Tibial nerve (tissue), 4 donors: ENCODE measurements at regions not wholly inside any gene's neighbourhood (a gene's known extent, or its start where the extent isn't known, plus 50 kb on each side); places are given as distances from the start of the nearest gene placed in this dataset.

Source experiments
- DNase-seq, 2 donors: peaks; one replicate each; pipeline ENCODE4 v3.0.0-alpha.2; 2019; ENCODE audit warnings: low spot score in 2 of 2
- H3K27ac ChIP-seq, 4 donors: fragments of 200-600 bp; sonication (generic) in 3 of 4; one replicate each; pipeline ENCODE4 v1.5.1; 2017 to 2019; ENCODE audit warnings: mild to moderate bottlenecking in 1 of 4
- H3K27me3 ChIP-seq, 2 donors: fragments of 200-600 bp; sonication (generic) in 1 of 2; one replicate each; pipeline versions ENCODE4 v1.5.1 to v1.6.0; 2017 to 2019
- H3K36me3 ChIP-seq, 3 donors: fragments of 200-600 bp; sonication (generic); one replicate each; pipeline ENCODE4 v1.5.1; 2018 to 2019
- H3K4me1 ChIP-seq, 4 donors: fragments of 200-600 bp; sonication (generic) in 3 of 4; one replicate each; pipeline ENCODE4 v1.5.1; 2017 to 2019
- H3K4me3 ChIP-seq, 4 donors: fragments of 200-600 bp; sonication (generic) in 3 of 4; one replicate each; pipeline ENCODE4 v1.5.1; 2017 to 2019; ENCODE audit warnings: mild to moderate bottlenecking in 1 of 4, moderate library complexity in 1 of 4
- H3K9me3 ChIP-seq, 4 donors: fragments of 200-600 bp; sonication (generic) in 3 of 4; one replicate each; pipeline ENCODE4 v1.5.1; 2017 to 2019
- EP300 ChIP-seq, 2 donors: sonication (generic); formaldehyde crosslinking; IDR thresholded peaks; one replicate each; pipeline ENCODE4 v1.6.1; 2017; ENCODE audit warnings: antibody characterized with exemption in 2 of 2, mild to moderate bottlenecking in 1 of 2
- POLR2A ChIP-seq, 2 donors: fragments of 450-650 bp; IDR thresholded peaks; one replicate each; pipeline ENCODE4 v1.6.1; 2017; ENCODE audit warnings: antibody characterized with exemption in 2 of 2, mild to moderate bottlenecking in 2 of 2, moderate library complexity in 2 of 2
- WGBS, 2 donors: methylation state at CpG; one replicate each; pipeline ENCODE4 v1.1.5; 2018; 5-methylcytosine and 5-hydroxymethylcytosine counted together
- TF ChIP-seq, protein P1 (sequence below), 5 experiments: fragments of 200-600 bp in 3 of 5; fragments of 450-650 bp in 2 of 5; sonication (generic) in 3 of 5; IDR thresholded peaks; one replicate each; pipeline ENCODE4 v1.5.1; 2016 to 2019; ENCODE audit warnings: antibody characterized with exemption in 5 of 5, mild to moderate bottlenecking in 3 of 5, moderate library complexity in 2 of 5

DNA sequence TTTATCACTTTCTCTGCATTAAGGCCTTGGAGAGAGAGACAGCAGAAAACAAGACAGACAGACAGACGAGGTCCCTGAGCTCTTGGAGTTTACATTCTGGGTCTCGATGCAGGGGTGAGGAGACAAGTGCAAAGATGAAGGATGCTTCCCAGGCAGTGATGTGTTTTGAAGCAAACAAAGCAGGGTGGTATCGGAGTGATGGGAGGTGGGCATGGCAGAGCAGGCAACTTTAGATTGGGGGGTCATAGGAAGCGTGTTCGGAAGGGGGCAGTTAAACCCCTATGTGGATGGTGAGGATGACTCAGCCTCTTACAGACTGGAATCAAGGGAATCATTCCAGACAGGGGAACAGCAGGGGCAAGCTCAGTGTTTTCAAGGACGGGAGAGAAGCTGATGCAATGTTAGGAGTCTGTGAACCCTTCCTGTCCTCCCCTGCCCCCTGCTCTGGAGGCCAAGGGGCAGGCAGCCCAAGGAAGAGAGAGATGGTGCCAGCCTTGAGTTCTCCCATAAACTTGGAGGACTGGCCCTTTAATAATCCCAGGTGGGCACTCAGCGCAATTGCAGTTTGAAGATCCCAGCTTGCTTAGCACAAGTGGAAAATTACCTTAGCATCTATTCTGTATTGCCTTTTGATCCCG, 180.2 kb downstream of the CHST1 start:
- H3K27ac ChIP-seq: no peak overlapping the region
- whole genome bisulfite sequencing, 2 donors: 68 to 81% methylated on average over 8 of the region's 8 CpGs
- H3K4me3 ChIP-seq: no peak overlapping the region
- no peak for DNase-seq
- H3K9me3 ChIP-seq: no peaks in the 10 kb centered on the region
- no peaks in the 10 kb centered on the region for H3K36me3 ChIP-seq
- TF ChIP-seq POLR2A (IDR thresholded peaks at IDR 0.05) (no peak), EP300 (IDR thresholded peaks at IDR 0.05) (no peak)
- TF ChIP-seq, protein P1, sequence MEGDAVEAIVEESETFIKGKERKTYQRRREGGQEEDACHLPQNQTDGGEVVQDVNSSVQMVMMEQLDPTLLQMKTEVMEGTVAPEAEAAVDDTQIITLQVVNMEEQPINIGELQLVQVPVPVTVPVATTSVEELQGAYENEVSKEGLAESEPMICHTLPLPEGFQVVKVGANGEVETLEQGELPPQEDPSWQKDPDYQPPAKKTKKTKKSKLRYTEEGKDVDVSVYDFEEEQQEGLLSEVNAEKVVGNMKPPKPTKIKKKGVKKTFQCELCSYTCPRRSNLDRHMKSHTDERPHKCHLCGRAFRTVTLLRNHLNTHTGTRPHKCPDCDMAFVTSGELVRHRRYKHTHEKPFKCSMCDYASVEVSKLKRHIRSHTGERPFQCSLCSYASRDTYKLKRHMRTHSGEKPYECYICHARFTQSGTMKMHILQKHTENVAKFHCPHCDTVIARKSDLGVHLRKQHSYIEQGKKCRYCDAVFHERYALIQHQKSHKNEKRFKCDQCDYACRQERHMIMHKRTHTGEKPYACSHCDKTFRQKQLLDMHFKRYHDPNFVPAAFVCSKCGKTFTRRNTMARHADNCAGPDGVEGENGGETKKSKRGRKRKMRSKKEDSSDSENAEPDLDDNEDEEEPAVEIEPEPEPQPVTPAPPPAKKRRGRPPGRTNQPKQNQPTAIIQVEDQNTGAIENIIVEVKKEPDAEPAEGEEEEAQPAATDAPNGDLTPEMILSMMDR (IDR thresholded peaks at IDR 0.05): no peak
- no peaks in the 10 kb centered on the region for H3K27me3 ChIP-seq
- H3K4me1 ChIP-seq: no peaks in the 10 kb centered on the region

DNA sequence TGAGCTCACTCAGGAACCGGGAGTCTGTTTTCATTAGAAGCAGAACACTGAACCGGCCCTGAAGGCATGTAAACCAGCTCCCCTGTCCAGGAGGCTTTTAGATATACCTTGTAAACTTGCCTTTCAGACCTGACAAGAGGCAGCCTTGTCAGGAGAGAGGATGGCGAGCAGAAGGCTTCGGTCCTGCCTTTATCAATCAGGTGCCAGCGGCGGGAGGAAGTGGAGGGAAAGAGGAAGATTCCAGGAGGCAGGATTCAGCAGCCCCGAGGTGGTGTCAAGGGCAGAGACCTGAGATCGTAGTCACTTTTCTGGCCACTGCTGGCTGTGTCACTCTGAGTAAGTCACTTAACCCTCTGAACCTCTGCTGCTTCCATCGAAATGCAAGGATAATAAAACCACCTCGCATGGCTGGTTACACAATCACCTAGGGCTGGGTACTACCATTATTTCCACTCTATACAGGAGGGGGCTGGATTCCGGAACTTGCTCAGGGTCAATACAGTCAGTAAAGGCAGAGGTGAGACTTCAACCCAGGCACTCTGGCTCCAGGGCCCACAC, 181.0 kb downstream of the CHST1 start:
- WGBS, 2 donors: 47 to 52% methylated on average over 11 of the region's 11 CpGs
- Histone ChIP-seq H3K36me3 (no peaks in the 10 kb centered on the region), H3K27ac (no peak overlapping the region), H3K4me1 (no peaks in the 10 kb centered on the region), H3K9me3 (no peaks in the 10 kb centered on the region), H3K27me3 (no peaks in the 10 kb centered on the region), H3K4me3 (no peak overlapping the region)
- DNase-seq: no peak
- TF ChIP-seq EP300 (IDR thresholded peaks at IDR 0.05) (no peak), POLR2A (IDR thresholded peaks at IDR 0.05) (no peak)
- TF ChIP-seq, protein P1 (IDR thresholded peaks at IDR 0.05): no peak

DNA sequence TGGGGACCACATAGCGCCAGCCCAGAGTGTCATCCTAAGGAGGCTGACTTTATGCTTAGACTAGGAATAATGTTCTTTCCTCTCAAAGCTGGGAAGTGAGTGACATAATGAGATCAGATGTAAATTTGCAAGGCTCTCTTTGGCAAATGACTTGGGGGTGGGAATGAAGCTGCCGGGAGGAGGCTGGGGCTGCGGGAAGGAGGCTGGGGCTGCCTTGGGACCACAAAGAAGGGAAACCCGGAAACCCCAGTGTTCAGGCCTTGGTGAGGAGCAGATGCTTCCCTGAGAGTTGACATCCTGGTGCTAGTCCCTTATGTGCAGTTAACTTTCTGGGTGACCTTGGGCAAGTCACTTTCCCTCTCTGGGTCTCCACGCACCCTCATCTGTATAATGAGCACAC, 182.0 kb downstream of the CHST1 start:
- no peak overlapping the region for H3K4me3 ChIP-seq
- H3K4me1 ChIP-seq: no peaks in the 10 kb centered on the region
- TF ChIP-seq POLR2A (IDR thresholded peaks at IDR 0.05): no peak
- TF ChIP-seq, protein P1 (IDR thresholded peaks at IDR 0.05): no peak
- TF ChIP-seq EP300 (IDR thresholded peaks at IDR 0.05): no peak
- H3K27ac ChIP-seq: no peak overlapping the region
- no peaks in the 10 kb centered on the region for H3K36me3 ChIP-seq
- H3K27me3 ChIP-seq: no peaks in the 10 kb centered on the region
- no peak for DNase-seq
- 83% methylated on average over 5 of the region's 5 CpGs for WGBS, 2 donors
- H3K9me3 ChIP-seq: no peaks in the 10 kb centered on the region

DNA sequence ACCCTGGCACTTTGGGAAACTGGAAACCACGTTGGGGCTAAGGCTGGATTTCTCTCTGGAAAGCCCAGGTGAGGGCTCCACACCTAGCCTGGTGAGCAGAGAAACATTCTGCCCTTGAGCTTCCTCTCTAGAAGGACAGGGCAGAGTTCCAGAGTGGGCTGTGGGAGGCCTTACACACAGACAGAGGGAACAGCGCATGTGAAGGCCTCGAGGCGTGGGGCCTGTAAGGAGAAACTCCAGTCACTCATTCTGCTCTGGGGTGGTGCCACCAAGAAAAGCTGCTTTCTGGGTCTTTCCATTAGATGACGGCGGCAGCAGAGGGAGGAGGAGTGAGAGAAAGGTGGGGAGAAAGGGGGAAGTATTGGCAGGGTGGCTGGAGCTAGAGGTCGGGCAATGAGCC, 183.1 kb downstream of the CHST1 start:
- H3K36me3 ChIP-seq: no peaks in the 10 kb centered on the region
- no peak overlapping the region for H3K4me3 ChIP-seq
- no peak for TF ChIP-seq POLR2A (IDR thresholded peaks at IDR 0.05)
- TF ChIP-seq EP300 (IDR thresholded peaks at IDR 0.05): no peak
- TF ChIP-seq, protein P1 (IDR thresholded peaks at IDR 0.05): no peak
- 81 to 83% methylated on average over 7 of the region's 7 CpGs for WGBS, 2 donors
- DNase-seq: no peak
- no peaks in the 10 kb centered on the region for H3K27me3 ChIP-seq
- H3K4me1 ChIP-seq: no peaks in the 10 kb centered on the region
- peaks cover 0 to 9% (median 0%) of the 10 kb centered on the region in 4 donors for H3K9me3 ChIP-seq
- no peak overlapping the region for H3K27ac ChIP-seq

DNA sequence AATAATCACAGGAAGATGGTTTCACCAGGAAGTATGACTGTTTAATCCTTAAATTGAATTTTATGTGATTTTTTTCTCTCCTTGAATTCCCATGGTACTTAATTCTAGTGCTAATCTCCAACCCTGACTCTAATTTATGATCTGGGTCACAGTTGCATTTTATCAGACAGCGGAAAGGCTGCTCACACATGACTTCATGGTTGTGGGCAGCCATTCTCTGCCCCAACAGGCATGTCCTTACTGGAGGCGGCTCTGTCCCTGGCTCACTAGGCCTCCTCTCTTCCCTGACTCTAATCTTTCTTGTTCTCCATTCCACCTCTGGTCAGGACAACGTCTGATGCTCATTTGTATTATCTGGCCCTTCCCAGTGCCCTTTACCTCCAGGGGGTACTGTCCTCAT, 184.4 kb downstream of the CHST1 start:
- Histone ChIP-seq H3K4me3 (no peak overlapping the region), H3K27ac (no peak overlapping the region), H3K4me1 (no peaks in the 10 kb centered on the region), H3K36me3 (no peaks in the 10 kb centered on the region), H3K9me3 (peaks cover 0 to 9% (median 0%) of the 10 kb centered on the region in 4 donors), H3K27me3 (no peaks in the 10 kb centered on the region)
- 59 to 67% methylated on average over 3 of the region's 3 CpGs for WGBS, 2 donors
- no peak for DNase-seq
- TF ChIP-seq POLR2A (IDR thresholded peaks at IDR 0.05) (no peak), EP300 (IDR thresholded peaks at IDR 0.05) (no peak)
- TF ChIP-seq, protein P1 (IDR thresholded peaks at IDR 0.05): no peak
